ENCODE measurements at regions not wholly inside any gene's neighbourhood (a gene's known extent, or its start where the extent isn't known, plus 50 kb on each side); places are given as distances from the start of the nearest gene placed in this dataset.
A peak's percentile ranks its signal among the peaks of the same experiment; 100 is the strongest.

- no peak for DNase-seq
Measured at GRCh38 chr2:102078773-102079172, 63.8 kb upstream of the IL1R1 start.

- DNase-seq, result no peak
Measured at GRCh38 chr2:102080451-102081242, 61.9 kb upstream of the IL1R1 start.

- DNase-seq, result no peak
Measured at GRCh38 chr2:102081243-102081522, 61.4 kb upstream of the IL1R1 start.

GRCh38 chr2:102081606-102082005 is 60.9 kb upstream of the IL1R1 start:
- no peak for DNase-seq

- peak in 1 of 2 donors; percentile 44 for DNase-seq
Measured at GRCh38 chr2:102082571-102083392, 59.8 kb upstream of the IL1R1 start.

- no peak for DNase-seq
Measured at GRCh38 chr2:102083393-102083703, 59.2 kb upstream of the IL1R1 start.

GRCh38 chr2:102084651-102085050 is 57.9 kb upstream of the IL1R1 start:
- no peak for DNase-seq

- no peak for DNase-seq
Measured at GRCh38 chr2:102085238-102085637, 57.3 kb upstream of the IL1R1 start.

- DNase-seq, result no peak
Measured at GRCh38 chr2:102086150-102086872, 56.2 kb upstream of the IL1R1 start.

GRCh38 chr2:102091121-102091520 is 51.4 kb upstream of the IL1R1 start:
- no peak for DNase-seq

- no peak for DNase-seq
Measured at GRCh38 chr2:102091908-102092307, 50.6 kb upstream of the IL1R1 start.

GRCh38 chr2:102092535-102092934 is 50.0 kb upstream of the IL1R1 start:
- no peak for DNase-seq
